Erythroblast (primary cell): ENCODE measurements at regions not wholly inside any gene's neighbourhood (a gene's known extent, or its start where the extent isn't known, plus 50 kb on each side); places are given as distances from the start of the nearest gene placed in this dataset.

Experiments
- DNase-seq, 2 experiments: peaks; one replicate each; lab custom pipeline; 2025; lab: John Stamatoyannopoulos, UW
- GATA1 ChIP-seq: IDR thresholded peaks from 2 replicates; pipeline ENCODE4 v1.6.1; 2011; ENCODE audit warnings: low read depth, mild to moderate bottlenecking, control low read depth, low read length, moderate library complexity
- POLR2A ChIP-seq: IDR thresholded peaks from 2 replicates; pipeline ENCODE4 v1.6.1; 2011; ENCODE audit warnings: mild to moderate bottlenecking, low read length

DNA sequence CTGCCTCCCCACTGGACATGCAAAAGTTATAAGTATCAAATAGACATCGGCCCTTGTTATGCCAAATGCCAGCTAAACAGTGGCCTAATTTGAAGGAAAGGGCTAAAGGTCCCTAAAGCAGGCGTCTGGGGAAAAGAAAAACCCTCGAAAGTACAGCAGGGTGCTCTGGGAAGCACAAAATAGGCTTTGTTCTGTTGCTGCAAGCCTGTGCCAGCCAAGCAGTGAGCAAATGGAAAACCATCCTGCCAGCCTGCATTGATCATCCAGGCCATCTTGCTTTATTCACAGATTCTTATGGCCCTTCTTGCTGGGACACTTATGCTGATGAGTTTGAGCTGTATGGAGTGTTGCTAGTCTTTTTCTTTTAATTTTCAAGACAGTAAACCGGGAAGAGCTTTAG, 62.2 kb upstream of the PLEKHG1 start:
- no peak for DNase-seq
- TF ChIP-seq POLR2A, result no peak
- TF ChIP-seq GATA1, result no peak

DNA sequence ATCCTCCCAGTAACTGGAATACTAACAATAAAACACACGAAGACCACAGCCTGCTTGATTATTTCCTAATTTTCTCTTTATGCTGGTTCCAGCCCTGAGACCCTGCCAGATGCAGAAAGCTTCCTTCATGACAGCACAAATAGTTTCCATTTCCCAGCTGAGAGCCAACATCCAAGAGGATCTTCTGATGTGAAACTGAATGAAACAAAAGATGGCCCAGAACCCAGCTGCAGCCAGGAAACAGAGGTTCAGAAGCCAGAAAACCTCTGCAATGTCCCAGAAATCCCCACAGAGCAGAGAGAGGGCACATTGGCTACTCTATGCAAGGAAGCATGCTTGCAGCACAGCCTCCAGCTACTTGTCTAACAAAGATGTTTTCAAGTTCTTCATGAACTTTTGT, 61.8 kb upstream of the PLEKHG1 start:
- TF ChIP-seq POLR2A (no peak), GATA1 (no peak)
- DNase-seq, result no peak

DNA sequence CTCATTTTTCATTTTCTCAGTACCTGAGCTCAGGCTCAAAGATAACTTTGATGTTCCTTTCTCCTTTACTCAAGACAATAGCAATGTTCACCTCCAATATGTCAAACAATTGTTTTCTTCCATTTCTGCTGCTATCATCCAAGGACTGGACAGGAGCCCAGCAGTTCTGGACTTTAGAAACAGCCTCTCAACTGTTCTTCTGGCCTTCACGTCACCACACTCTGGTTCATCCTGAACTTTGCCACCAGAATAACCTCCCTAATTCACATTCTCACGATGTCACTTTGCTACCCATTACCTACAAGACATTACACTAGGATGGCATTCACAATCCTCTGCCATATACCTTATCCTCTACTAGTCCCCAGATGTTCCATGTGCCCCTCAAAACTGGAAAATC, 60.6 kb upstream of the PLEKHG1 start:
- TF ChIP-seq GATA1 (no peak), POLR2A (no peak)

DNA sequence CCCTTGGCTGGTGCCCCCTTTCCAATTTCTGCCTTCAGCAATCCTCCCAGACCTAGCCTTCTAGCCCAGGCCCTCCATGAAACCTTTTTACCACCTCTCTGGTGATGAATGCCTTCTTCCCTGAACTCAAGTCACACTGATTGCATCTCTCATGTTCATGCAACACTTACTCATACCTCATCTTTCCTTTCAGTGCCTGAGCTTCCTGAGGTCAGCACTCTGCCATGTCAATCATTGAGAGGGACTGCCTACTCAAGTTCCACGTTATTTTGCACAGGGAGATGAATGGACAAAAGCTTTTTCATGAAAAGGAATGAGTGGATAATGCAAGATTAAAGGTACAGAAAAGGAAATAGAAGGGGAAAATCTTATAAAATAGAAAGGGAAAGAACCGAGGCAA, 60.1 kb upstream of the PLEKHG1 start:
- no peak for DNase-seq
- no peak for TF ChIP-seq POLR2A
- TF ChIP-seq GATA1, result no peak

More for the DNA sequence above, 60.6 kb upstream of the PLEKHG1 start:
- no peak for DNase-seq

DNA sequence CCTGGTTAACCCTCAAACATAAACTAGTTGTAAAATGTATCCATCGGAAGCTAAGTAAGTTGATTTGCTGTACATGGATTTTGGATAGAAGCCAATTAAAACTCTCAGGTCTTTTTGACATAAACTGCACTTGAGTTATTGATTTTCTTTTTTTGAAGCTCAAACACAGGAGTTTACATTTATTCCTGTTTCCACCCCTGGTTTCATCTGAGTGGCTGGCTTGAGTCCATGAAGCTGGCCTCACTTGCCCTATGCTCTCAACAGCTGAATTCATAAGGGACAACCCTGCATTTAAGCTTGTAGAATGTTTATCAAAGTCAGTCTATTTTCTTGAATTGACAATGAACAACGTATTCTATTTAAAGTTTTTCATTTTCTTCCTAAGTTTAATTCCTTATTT, 58.1 kb upstream of the PLEKHG1 start:
- TF ChIP-seq GATA1 (no peak), POLR2A (no peak)
- DNase-seq, result no peak

DNA sequence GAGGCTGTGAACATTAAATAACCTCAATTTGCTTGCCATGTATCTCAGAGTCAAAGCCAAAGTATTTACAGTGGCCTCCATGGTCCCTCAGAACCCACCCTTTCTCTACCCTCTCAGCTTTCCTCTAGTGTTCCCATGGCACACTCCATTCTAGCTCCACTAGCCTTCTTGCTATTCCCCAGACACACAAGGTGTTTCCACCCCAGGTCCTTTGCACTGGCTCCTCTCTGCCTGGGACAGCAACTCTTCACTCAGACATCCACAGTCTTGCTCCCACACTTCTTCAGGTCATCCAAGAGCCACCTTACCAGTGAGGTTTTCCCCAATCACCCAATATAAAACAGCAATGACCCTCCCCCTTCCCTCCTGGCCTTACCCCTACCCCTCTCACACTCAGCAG, 56.5 kb upstream of the PLEKHG1 start:
- DNase-seq, result no peak
- TF ChIP-seq POLR2A (no peak), GATA1 (no peak)

DNA sequence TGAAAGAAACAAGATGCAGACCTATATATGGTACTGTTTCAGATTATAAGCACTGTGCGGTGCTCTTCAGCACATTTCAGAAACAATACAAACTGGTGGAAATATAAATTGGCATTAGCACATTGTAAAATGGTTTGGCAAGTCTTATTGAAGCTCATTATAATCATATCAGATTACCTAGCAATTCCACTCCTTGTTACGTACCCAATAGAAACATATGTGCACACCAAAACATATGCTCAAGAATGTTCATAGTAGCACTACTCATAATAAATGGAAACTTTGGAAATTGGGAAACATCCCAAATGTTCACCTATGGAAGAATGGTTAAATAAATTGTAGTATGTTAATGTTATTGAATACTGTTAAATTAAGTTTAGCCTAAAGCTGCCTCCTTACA, 54.9 kb upstream of the PLEKHG1 start:
- TF ChIP-seq POLR2A, result no peak
- no peak for TF ChIP-seq GATA1
- DNase-seq, result no peak

DNA sequence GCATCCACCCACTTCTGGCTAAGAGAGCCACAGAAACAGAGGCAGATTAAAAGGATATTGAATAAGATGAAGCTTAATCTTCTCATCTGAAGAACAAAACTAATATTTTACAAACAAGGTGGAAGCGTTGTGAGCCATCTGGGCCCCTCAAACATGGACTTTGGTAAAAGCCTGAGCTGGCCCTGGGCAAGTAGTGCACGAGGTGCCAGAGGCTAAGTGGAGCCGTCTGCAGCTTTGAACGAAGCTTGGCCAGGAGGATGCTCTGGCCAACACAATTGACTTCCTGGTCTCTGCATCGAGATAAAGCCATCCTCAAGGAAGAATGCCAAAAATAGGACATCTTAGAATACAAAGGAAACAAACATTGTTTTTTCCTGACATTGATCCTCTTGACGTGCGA, 53.2 kb upstream of the PLEKHG1 start:
- TF ChIP-seq POLR2A (no peak), GATA1 (no peak)
- no peak for DNase-seq

DNA sequence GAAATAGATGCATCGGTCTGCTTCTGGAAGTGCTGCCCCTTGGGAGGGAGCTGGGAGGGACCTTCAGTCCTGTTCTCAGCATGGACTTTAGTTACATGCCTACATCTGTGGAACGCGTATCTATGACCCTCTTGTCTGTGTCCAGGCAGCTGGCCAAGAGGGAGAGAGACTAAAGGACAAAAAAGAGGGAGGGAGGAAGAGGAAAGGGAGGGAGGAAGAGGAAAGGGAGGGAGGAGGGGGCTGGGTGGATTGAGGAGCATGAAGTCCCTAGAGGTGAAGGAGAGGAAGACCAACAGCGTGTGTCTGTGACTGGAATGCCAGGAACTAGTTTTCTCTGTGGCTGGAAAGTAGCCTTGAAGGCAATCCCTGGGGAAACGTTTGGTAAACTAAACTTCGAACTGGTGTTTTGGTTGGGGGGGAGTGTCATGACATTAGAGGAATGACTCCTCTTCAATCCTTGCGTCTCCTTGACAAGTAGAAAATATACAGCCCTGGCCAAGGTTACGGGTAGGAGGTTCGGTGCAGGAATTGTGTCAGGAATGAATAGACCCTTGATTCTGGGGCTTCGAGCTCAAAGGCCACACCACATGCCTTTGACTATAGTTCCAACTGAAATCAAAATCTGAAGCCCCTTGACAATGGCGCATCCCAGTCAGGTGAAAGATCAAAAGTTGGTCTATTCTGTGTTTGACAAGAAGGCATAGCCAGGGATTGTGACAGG, 52.0 kb upstream of the PLEKHG1 start:
- TF ChIP-seq GATA1 (no peak), POLR2A (no peak)

DNA sequence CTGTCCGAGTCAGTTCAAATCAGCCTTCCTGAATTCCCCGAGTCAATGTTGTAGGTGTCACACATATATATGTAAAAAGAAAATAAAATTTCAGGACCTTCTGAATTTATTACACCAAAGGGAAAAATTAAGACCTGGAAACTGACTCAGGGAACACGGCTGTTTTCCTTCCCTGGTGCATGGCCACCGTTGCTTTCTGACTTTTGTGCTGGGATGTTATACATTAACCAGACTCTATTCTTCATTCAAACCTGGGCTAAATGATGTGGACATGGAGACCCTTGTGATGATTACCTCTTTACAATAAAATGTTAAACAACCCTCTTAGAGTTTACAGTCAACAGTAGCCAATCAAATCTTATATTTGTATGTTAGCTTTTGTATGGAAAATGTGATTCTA, 51.4 kb upstream of the PLEKHG1 start:
- TF ChIP-seq GATA1 (no peak), POLR2A (no peak)
- no peak for DNase-seq

More for the DNA sequence above, 52.0 kb upstream of the PLEKHG1 start:
- DNase-seq, result no peak

DNA sequence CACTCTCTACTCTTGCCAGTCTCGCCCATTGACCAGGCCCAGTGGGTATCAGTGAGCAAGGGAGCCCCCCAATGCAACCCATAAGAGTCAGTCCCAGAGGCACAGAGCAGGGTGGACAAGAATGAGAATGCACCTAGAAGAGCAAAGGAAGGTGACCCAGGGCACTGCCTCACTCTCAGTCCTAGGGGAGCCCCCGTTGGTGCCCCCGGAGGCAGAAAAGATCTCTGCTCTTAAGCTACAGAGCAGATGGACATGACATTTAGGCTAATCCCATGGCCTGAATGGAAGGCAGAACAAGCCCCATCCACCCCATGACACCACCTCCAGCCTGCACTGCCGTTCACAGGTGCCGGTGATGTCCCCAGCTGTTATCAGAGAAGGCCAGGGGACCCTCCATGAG, 50.7 kb upstream of the PLEKHG1 start:
- TF ChIP-seq GATA1 (no peak), POLR2A (no peak)
- no peak for DNase-seq

DNA sequence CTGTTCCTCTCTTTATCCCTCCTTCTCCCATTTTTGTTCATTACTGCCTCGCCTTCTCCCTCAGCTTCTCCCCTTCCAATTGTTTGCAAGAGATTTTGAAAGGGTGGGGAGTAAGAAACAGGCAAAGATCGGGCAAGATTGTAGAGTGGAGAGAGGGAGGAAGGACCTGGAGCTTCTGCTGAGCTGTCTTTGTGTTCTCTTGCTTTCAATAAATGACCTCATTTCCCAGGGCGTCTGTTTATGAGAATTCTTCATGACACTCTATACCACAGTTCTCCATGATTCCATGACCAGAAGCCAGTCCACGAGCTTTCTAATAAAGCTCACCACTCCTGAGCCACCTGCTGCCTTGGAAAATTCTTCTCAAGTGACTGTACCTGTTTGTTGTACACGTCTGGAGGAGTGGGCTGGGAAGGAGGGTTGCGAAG, 50.0 kb upstream of the PLEKHG1 start:
- TF ChIP-seq GATA1 (no peak), POLR2A (no peak)
- DNase-seq, result no peak
